ENCODE measurements at regions not wholly inside any gene's neighbourhood (a gene's known extent, or its start where the extent isn't known, plus 50 kb on each side); places are given as distances from the start of the nearest gene placed in this dataset.
"Not testable (repeated sequence)": the region's sequence is repeated elsewhere in the genome, so short reads cannot be mapped to it uniquely, and the experiment has no call there.

GRCh38 chr5:4613440-4613839 lies 526.7 kb upstream of the ADAMTS16 start:
- no peak for DNase-seq

- DNase-seq = no peak
Observed at GRCh38 chr5:4614088-4614487, 526.0 kb upstream of the ADAMTS16 start.

GRCh38 chr5:4615369-4615768 lies 524.8 kb upstream of the ADAMTS16 start:
- not testable (repeated sequence) for DNase-seq

GRCh38 chr5:4625206-4625896 lies 514.8 kb upstream of the ADAMTS16 start:
- DNase-seq = no peak

- no peak for DNase-seq
Observed at GRCh38 chr5:4627131-4627530, 513.0 kb upstream of the ADAMTS16 start.

GRCh38 chr5:4627929-4628328 lies 512.2 kb upstream of the ADAMTS16 start:
- no peak for DNase-seq

- DNase-seq = no peak
Observed at GRCh38 chr5:4628645-4629385, 511.3 kb upstream of the ADAMTS16 start.

- DNase-seq = no peak
Observed at GRCh38 chr5:4630031-4630430, 510.1 kb upstream of the ADAMTS16 start.

GRCh38 chr5:4634342-4634741 lies 505.8 kb upstream of the ADAMTS16 start:
- DNase-seq = no peak

- DNase-seq = no peak
Observed at GRCh38 chr5:4636378-4636777, 503.8 kb upstream of the ADAMTS16 start.

GRCh38 chr5:4639946-4640345 lies 500.2 kb upstream of the ADAMTS16 start:
- no peak for DNase-seq

GRCh38 chr5:4640795-4641194 lies 499.3 kb upstream of the ADAMTS16 start:
- no peak for DNase-seq

GRCh38 chr5:4642525-4642924 lies 497.6 kb upstream of the ADAMTS16 start:
- DNase-seq = no peak

- DNase-seq = no peak
Observed at GRCh38 chr5:4643190-4643589, 496.9 kb upstream of the ADAMTS16 start.

GRCh38 chr5:4643960-4644359 lies 496.2 kb upstream of the ADAMTS16 start:
- DNase-seq = no peak

- no peak for DNase-seq
Observed at GRCh38 chr5:4646715-4647375, 493.3 kb upstream of the ADAMTS16 start.

- DNase-seq = no peak
Observed at GRCh38 chr5:4647955-4648354, 492.2 kb upstream of the ADAMTS16 start.

- DNase-seq = no peak
Observed at GRCh38 chr5:4651806-4652565, 488.1 kb upstream of the ADAMTS16 start.

GRCh38 chr5:4653475-4653874 lies 486.7 kb upstream of the ADAMTS16 start:
- DNase-seq = no peak

- DNase-seq = no peak
Observed at GRCh38 chr5:4659851-4660250, 480.3 kb upstream of the ADAMTS16 start.

GRCh38 chr5:4661326-4661725 lies 478.8 kb upstream of the ADAMTS16 start:
- DNase-seq = no peak

- DNase-seq = no peak
Observed at GRCh38 chr5:4661836-4662235, 478.3 kb upstream of the ADAMTS16 start.

GRCh38 chr5:4662756-4663155 lies 477.4 kb upstream of the ADAMTS16 start:
- no peak for DNase-seq
